Heart left ventricle (tissue), 16 donors: ENCODE measurements at regions not wholly inside any gene's neighbourhood (a gene's known extent, or its start where the extent isn't known, plus 50 kb on each side); places are given as distances from the start of the nearest gene placed in this dataset.

ENCODE experiments used
- ATAC-seq, 4 donors: fragments of 200-7000 bp; cut with Tn5 transposase; one replicate each; pipeline ENCODE4 v1.9.1; 2020 to 2022; ENCODE audit warnings: moderate library complexity in 4 of 4, mild to moderate bottlenecking in 3 of 4, moderate number of reproducible peaks in 1 of 4
- DNase-seq, 5 donors: peaks; one replicate each; pipeline ENCODE4 v3.0.0-alpha.2; 2020
- H3K27ac ChIP-seq, 12 donors: fragments of 200-600 bp; sonication (generic) in 4 of 12; one replicate each; pipeline versions ENCODE4 v1.5.0 to v1.8.0; 2016 to 2022; ENCODE audit warnings: mild to moderate bottlenecking in 2 of 12
- H3K27me3 ChIP-seq, 9 donors: fragments of 200-600 bp; sonication (generic) in 2 of 9; one replicate each; pipeline versions ENCODE4 v1.5.1 to v1.8.0; 2016 to 2022; ENCODE audit warnings: mild to moderate bottlenecking in 3 of 9
- H3K36me3 ChIP-seq, 9 donors: fragments of 200-600 bp; sonication (generic) in 2 of 9; one replicate each; pipeline versions ENCODE4 v1.5.0 to v1.8.0; 2018 to 2022; ENCODE audit warnings: mild to moderate bottlenecking in 2 of 9
- H3K4me1 ChIP-seq, 12 donors: fragments of 200-600 bp; sonication (generic) in 4 of 12; one replicate each; pipeline versions ENCODE4 v1.5.0 to v1.8.0; 2016 to 2022; ENCODE audit warnings: mild to moderate bottlenecking in 3 of 12
- H3K4me3 ChIP-seq, 12 donors: fragments of 200-600 bp; sonication (generic) in 4 of 12; one replicate each; pipeline versions ENCODE4 v1.5.0 to v1.8.0; 2017 to 2022; ENCODE audit warnings: mild to moderate bottlenecking in 9 of 12, moderate library complexity in 4 of 12
- H3K9me3 ChIP-seq, 12 donors: fragments of 200-600 bp; sonication (generic) in 4 of 12; one replicate each; pipeline versions ENCODE4 v1.5.0 to v1.8.0; 2016 to 2022; ENCODE audit warnings: mild to moderate bottlenecking in 1 of 12
- POLR2A ChIP-seq, 2 donors: fragments of 450-650 bp; IDR thresholded peaks; one replicate each; pipeline ENCODE4 v1.6.1; 2017; ENCODE audit warnings: antibody characterized with exemption in 2 of 2, mild to moderate bottlenecking in 2 of 2, moderate library complexity in 2 of 2
- WGBS, 4 donors: extraction: QIAGEN DNeasy Blood & Tissue Kit in 2 of 4; methylation state at CpG; one replicate each; pipeline versions ENCODE4 v1.1.5 to v1.1.7; 2013 to 2018; 5-methylcytosine and 5-hydroxymethylcytosine counted together
- intact Hi-C, 10 donors: fragments of 100-400 bp; cut with DNase I; formaldehyde crosslinking; loops; one replicate each; pipeline versions ENCODE4 v1.11.1 to v1.14.2; 2022
- TF ChIP-seq, protein P1 (sequence below), 12 donors: fragments of 200-600 bp; sonication (generic) in 4 of 12; IDR thresholded peaks; one replicate each; pipeline versions ENCODE4 v1.5.0 to v1.8.0; 2018 to 2022; ENCODE audit warnings: antibody characterized with exemption in 12 of 12, mild to moderate bottlenecking in 5 of 12
- donor health status: ischemic (EF 13 %, LVEDD 7.1; RV severe dilation, severe dysfunction).
- donor health status: healthy with polysubstance abuse.
- donor health status: DM: no; HTN: yes; CAD: no.
- donor health status: DM: no; HTN: no; CAD: no.
- donor health status: ischemic (EF 25% LVEDD 6.9; RV normal size, moderate dysfunction).
- donor health status: ischemic (EF 25% LVEDD 5.7; RV mildly dilated, moderate dysfunction).
- donor health status: healthy.
- donor health status: DM: yes; HTN: yes; CAD: no.
- donor health status: ischemic (EF 35%, LVEDD 5.7; RV mildly dilated, moderate dysfunction).
- donor health status: nonischemic (EF 11% LVEDD 7.7; RV severe dilation, severe dysfunction).
- donor health status: DM: yes; HTN: yes; CAD: no.
- donor health status: PGD.
- donor health status: ischemic (EF 29% LVEDD 5.4; RV normal size, mild dysfunction).
- donor health status: nonischemic (EF 23%, LVEDD 6.1; RV moderate dilation, normal function).

DNA sequence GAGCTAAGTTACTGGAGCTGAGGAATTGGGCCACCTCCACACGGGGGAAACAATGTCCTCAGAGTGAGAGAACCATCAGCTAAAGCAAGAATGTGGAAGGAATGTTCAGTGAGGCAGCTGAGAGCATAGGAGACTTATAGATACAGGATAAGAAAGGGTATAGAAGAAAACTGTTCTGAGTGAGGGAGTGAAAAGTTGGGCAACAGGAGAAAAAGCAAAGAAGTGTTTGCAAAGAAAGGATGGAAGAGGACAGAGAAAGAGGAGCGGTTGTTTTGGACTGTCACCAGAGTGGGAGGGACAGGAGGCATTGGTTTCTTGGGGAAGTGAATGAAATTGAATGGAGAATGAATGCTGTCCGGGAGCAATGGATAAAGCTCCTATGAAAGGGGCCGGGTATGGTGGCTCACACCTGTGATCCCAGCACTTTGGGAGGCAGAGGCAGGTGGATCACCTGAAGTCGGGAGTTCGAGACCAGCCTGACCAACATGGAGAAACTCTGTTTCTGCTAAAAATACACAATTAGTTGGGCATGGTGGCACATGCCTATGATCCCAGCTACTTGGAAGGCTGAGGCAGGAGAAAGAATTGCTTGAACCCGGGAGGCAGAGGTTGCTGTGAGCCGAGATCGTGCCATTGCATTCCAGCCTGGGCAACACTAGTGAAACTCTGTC lies 296.5 kb downstream of the ADGB start:
- H3K4me3 ChIP-seq = no peak overlapping the region
- H3K27ac ChIP-seq = no peak overlapping the region
- no peak for ATAC-seq
- no peaks in the 10 kb centered on the region for H3K9me3 ChIP-seq
- peaks cover 0 to 13% (median 0%) of the 10 kb centered on the region in 12 donors for H3K4me1 ChIP-seq
- H3K36me3 ChIP-seq = no peaks in the 10 kb centered on the region
- no peaks in the 10 kb centered on the region for H3K27me3 ChIP-seq
- no peak for DNase-seq
- WGBS, 4 donors = 85 to 92% (median 89%) methylated on average over 9 of the region's 9 CpGs
- TF ChIP-seq, protein P1, sequence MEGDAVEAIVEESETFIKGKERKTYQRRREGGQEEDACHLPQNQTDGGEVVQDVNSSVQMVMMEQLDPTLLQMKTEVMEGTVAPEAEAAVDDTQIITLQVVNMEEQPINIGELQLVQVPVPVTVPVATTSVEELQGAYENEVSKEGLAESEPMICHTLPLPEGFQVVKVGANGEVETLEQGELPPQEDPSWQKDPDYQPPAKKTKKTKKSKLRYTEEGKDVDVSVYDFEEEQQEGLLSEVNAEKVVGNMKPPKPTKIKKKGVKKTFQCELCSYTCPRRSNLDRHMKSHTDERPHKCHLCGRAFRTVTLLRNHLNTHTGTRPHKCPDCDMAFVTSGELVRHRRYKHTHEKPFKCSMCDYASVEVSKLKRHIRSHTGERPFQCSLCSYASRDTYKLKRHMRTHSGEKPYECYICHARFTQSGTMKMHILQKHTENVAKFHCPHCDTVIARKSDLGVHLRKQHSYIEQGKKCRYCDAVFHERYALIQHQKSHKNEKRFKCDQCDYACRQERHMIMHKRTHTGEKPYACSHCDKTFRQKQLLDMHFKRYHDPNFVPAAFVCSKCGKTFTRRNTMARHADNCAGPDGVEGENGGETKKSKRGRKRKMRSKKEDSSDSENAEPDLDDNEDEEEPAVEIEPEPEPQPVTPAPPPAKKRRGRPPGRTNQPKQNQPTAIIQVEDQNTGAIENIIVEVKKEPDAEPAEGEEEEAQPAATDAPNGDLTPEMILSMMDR (IDR thresholded peaks at IDR 0.05) = no peak
- no peak for TF ChIP-seq POLR2A (IDR thresholded peaks at IDR 0.05)
- intact Hi-C loops = no loop called here

DNA sequence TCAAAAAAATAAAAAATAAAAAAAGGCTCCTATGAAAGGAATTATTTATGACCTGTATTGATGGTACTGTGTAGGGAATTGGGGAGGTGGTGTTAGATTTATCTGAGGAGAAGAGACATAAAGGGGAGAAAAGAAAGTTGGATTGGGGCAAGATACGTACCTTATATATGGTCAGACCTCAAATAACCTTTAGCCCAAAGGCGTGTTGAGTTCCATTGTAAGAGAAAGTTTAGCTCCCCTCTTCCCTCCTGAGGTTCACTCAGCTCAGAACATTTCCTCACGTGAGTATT lies 296.9 kb downstream of the ADGB start:
- TF ChIP-seq, protein P1 (IDR thresholded peaks at IDR 0.05) = no peak
- no peak for TF ChIP-seq POLR2A (IDR thresholded peaks at IDR 0.05)
- intact Hi-C loops = no loop called here
- ATAC-seq (no peak), DNase-seq (no peak)
- no peaks in the 10 kb centered on the region for H3K36me3 ChIP-seq
- H3K4me3 ChIP-seq = no peak overlapping the region
- no peaks in the 10 kb centered on the region for H3K27me3 ChIP-seq
- no peak overlapping the region for H3K27ac ChIP-seq
- no peaks in the 10 kb centered on the region for H3K9me3 ChIP-seq
- H3K4me1 ChIP-seq = peaks cover 0 to 13% (median 0%) of the 10 kb centered on the region in 12 donors
- 57 to 84% (median 76%) methylated on average over 3 of the region's 3 CpGs for WGBS, 4 donors

DNA sequence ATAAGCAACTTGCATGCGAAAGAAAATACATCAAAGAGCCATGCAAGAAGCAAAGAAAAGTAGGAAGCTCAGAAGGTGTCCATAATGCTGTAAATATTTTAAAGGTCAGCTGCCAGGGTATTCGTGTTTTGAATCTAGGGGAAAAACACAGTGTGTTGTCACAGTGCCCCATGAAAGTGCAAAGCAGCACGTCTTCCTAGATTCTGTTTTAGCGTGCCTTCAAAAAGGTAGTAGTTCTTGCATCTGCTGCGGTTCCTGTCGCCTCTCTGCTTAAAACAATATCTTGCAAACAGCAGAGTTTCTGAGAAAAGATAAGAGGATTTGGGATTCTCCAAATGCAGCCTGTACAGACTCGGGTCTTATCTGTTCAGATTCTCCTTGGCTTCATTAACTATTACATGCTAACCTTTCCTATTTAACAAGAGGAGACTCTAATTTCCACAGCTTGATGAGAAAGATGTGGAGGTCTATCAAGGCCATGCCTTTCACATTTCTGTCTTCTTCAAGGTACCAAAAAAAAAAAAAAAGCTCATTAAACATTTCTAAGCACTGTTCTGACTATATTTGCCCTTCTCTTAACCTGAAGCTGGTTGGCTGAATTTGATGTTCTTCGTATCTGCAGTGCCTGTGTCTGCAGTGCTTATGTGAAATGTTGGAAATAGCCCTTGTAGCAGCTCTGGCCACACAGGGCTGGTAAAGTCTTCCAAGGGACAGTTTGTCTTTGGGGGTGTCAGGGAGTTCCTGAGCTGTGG lies 297.5 kb downstream of the ADGB start:
- DNase-seq (no peak), ATAC-seq (no peak)
- Histone ChIP-seq H3K27me3 (no peaks in the 10 kb centered on the region), H3K27ac (no peak overlapping the region), H3K36me3 (no peaks in the 10 kb centered on the region), H3K4me1 (peaks cover 0 to 13% (median 0%) of the 10 kb centered on the region in 12 donors), H3K9me3 (no peaks in the 10 kb centered on the region), H3K4me3 (no peak overlapping the region)
- WGBS, 4 donors = 67 to 78% (median 74%) methylated on average over 8 of the region's 8 CpGs
- TF ChIP-seq, protein P1 (IDR thresholded peaks at IDR 0.05) = no peak
- TF ChIP-seq POLR2A (IDR thresholded peaks at IDR 0.05) = no peak
- intact Hi-C loops = no loop called here

DNA sequence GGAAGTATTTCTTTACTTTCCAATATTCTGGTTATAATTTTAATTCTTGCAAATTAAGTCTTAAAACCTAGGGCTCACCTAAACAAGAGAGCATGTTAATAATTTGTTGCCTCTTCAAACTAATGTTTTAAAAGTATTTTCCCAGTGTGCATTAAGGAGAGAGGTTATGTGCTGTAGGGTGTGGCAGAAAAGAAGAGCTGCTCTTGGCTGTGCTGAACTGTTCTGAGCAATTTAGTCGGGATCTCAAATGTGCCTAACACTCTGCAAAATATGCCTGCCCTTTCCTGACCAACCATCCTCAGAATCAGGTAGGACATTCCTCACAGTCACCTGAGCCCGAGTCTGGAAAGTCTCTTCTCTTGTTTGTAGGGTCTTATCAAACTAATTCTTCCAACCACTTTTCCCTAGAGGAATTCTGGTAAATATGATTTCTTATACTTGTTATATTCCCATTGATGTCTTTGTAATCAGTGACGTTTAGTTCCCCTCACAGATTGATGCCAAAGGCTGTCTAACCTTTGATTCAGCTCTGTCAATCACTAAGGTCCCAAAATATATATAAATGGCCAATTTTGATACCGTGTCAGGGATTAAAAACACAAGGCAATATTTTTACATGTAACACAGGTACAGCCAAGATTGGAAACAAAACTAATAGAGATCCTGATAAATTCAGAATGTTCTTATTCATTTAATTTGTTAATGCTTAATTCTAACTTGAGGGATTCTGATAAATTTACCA lies 298.4 kb downstream of the ADGB start:
- no peaks in the 10 kb centered on the region for H3K36me3 ChIP-seq
- WGBS, 4 donors = 64 to 81% (median 74%) methylated on average over 4 of the region's 4 CpGs
- intact Hi-C loops = no loop called here

More for the DNA sequence above, 298.4 kb downstream of the ADGB start:
- H3K9me3 ChIP-seq = no peaks in the 10 kb centered on the region
- ATAC-seq (no peak), DNase-seq (no peak)
- no peaks in the 10 kb centered on the region for H3K27me3 ChIP-seq
- peaks cover 0 to 7% (median 0%) of the 10 kb centered on the region in 12 donors for H3K4me1 ChIP-seq
- no peak overlapping the region for H3K27ac ChIP-seq
- TF ChIP-seq POLR2A (IDR thresholded peaks at IDR 0.05) = no peak
- TF ChIP-seq, protein P1 (IDR thresholded peaks at IDR 0.05) = no peak
- H3K4me3 ChIP-seq = no peak overlapping the region
